Renal cortical epithelial cell (primary cell): ENCODE measurements at regions not wholly inside any gene's neighbourhood (a gene's known extent, or its start where the extent isn't known, plus 50 kb on each side); places are given as distances from the start of the nearest gene placed in this dataset.
"Not testable (repeated sequence)": the region's sequence is repeated elsewhere in the genome, so short reads cannot be mapped to it uniquely, and the experiment has no call there.

Source experiments
- DNase-seq: peaks from one replicate; pipeline ENCODE4 v3.0.0-alpha.2; 2011; ENCODE audit warnings: low read depth

DNA sequence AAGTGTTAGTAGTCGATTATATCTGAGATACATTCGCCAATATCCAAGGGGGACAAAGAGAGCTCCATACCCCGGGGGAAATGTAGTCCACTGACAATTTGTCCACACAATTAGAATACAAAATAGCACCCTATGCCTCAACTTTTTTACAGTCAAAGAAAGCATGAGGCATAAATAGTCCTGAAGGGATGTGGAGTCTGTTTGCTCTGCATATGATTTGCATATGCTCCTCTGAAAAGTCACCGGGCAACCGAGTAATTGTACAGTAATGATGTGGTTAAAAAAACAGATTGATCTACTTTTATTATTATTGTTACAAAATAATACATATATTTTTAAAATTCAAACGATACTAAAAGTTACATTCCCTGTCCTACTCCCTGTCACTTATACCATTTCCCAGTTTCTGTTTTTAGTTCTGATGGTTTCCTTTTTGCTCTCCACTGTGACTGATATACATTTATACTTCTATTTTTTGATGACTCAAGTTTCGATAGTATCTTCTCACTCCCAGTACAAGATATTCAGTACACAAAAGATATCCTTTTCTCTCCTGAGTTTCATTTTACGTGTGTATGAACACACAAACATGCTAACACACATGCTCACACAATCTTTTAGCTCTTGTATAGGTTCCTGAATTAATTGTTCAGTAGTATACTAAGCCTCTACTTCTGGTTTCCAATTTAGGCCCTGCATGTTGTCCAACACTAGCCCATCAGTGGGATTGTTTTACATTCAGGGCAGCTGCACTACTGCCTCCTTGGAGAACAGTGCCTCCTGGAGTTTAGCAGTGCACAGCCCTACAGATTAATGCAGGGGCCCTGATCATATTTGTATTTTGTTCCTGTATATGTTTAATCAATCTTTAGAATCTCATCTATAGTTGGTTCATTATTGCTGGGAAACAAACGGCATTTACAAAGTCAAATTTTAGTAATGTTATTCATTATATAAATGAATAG is 130.9 kb downstream of the TES start:
- peak; percentile 20 for DNase-seq

- DNase-seq: no peak
Measured at GRCh38 chr7:116342125-116342524, 131.8 kb downstream of the TES start.

- no peak for DNase-seq
Measured at GRCh38 chr7:116347151-116347832, 137.0 kb downstream of the TES start.

DNA sequence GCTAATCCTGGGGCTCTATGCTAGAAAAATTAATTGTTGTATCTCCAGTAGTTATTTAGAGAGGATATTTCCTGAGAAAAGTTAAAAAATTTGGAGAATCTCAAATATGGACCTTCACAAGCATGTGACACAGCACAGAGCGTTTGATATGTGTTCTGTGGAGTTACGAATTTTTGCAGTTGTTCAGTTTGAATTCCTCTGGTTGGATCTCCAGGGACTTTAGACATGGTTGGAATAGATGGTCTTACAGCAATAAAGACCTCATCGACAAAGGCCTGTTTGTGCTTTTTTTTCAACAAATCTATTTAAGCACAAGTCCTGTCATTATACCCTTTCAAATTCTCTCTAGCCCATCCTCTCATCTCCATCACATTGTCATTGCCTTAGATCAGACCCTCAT is 138.0 kb downstream of the TES start:
- DNase-seq: no peak

- no peak for DNase-seq
Measured at GRCh38 chr7:116351966-116352365, 141.6 kb downstream of the TES start.

GRCh38 chr7:116353647-116354046 is 143.3 kb downstream of the TES start:
- peak; percentile 14 for DNase-seq

GRCh38 chr7:116354171-116354545 is 143.8 kb downstream of the TES start:
- no peak for DNase-seq

- DNase-seq: peak; percentile 99
Measured at GRCh38 chr7:116354546-116355423, 144.4 kb downstream of the TES start.

- no peak for DNase-seq
Measured at GRCh38 chr7:116355424-116355765, 144.1 kb upstream of the CAV2 start.

DNA sequence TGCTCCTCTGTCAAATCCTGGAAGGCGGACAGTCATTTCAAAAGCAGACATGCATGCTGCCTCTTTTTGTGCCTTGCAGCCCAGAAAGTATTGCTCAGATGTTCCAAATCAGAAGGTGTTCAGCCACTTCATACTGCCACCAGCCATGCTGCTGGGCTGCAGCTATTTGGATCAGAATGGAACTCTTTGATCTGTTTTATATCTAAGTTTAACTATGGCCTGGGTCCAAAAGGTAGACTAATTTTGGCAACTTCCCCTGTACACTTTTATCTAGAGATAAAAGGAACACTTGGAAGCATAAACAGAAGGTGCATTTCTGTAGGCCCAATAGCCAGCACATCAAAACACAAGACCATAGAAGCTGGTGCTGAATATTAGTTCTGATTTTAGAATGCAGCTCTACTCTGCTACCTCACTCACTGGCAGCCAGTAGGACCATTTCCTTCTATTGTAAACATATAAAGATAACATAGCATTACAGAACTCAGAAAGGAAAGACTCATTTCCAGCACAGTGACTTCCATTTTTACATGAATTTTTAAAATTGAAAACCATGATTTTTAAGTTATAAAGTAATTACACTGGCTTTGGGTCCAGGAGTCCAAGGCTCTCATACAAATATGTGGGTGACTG is 143.1 kb upstream of the CAV2 start:
- no peak for DNase-seq

GRCh38 chr7:116356979-116357378 is 142.6 kb upstream of the CAV2 start:
- peak; percentile 26 for DNase-seq

GRCh38 chr7:116357781-116358670 is 141.5 kb upstream of the CAV2 start:
- DNase-seq: peak; percentile 69

GRCh38 chr7:116361767-116362166 is 137.8 kb upstream of the CAV2 start:
- DNase-seq: no peak

DNA sequence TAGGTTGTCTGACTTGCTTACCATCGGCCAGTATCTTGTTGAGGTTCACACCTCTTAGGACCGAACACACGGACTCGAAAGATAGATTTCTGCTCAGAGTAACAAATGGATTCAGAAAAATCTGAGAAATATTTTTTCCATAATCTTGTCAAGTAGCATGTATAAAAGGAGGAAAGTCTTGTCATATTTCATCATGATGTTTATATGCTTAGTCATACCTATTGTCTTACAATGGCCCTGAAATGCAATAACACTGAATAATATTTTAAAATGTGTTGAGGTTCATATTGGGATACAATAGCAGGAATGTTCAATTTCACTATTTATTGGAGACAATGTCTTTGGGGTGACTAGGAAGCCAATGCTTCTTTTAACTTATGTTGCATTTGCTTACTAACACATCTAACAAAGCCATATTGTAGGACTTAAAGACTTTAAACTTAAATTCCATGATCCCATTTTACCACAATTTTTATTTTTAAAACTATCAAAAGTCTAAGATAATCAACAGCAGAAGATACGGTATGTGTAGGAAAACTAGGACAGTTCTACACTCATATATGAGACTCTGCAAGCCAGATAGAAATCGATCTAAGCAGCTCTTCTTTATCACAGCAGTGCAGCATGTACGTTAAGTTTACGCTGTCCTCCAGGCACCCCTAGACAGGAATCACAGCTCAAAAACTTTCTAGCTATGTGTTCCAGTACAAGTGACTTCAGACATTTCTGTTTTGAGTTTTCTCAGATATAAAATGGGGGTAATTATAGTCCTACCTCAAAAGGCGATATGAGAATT is 135.7 kb upstream of the CAV2 start:
- DNase-seq: no peak

DNA sequence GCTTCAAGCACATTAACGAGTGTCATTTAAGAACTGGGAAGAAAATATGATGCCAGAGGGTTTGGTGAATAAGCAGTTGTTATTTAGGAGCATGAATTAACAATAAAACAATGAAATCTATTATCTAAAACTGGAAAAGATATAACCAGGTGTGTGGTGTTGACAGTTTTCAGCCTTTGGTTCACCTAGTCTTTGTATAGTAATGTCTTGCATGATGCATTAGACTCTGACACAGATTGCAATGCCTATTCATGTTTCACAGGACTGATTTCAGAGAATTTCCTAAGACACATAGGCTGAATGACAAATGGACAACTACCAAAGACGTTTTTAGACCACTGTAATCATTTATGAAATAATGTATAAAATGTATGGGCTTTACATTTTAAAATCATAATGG is 135.1 kb upstream of the CAV2 start:
- no peak for DNase-seq

DNA sequence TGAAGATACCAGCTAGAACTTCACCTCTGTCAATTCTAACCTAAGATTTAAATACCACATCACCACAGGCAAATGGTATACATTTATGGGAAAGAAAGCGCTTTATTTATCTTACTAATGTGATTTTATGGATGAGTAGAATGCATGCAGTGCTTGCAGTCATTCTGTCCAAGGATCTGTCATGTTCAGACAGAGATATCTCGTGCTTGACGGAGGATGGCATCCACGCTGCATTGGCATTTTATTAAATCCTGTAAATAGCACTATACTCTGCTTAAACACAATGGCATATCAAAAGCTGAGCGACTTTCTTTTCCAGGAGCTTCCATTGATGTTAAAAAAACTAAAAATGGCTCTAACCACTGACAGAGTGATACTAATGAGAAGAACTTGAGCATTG is 133.7 kb upstream of the CAV2 start:
- DNase-seq: no peak

- no peak for DNase-seq
Measured at GRCh38 chr7:116367171-116367813, 132.2 kb upstream of the CAV2 start.

DNA sequence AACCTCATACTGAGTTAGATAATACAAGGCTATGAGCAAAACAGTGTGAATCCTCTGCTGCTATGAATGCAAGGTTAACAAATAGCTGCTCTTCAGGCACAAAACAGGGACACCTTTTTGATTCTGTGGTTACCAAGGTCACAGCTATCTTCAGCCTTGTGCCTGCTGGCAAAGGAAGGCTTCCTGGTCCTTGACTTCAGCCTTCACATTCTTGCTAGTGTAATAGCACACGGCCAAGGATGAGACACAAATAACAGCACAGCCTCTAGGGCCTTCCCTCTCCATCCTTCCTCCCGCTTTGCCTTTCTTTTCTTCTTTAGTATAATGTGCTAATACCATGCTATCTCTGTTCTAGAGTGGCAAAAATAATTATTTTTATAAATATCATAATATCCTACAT is 130.6 kb upstream of the CAV2 start:
- DNase-seq: no peak

DNA sequence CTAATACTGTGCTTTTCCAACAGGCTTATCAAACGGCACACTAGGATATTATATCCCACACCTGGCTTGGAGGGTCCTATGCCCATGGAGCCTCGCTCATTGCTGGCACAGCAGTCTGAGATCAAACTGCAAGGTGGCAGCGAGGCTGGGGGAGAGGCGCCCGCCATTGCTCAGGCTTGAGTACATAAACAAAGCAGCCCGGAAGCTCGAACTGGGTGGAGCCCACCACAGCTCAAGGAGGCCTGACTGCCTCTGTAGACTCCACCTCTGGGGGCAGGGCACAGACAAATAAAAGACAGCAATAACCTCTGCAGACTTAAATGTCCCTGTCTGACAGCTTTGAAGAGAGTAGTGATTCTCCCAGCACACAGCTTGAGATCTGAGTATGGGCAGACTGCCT is 128.0 kb upstream of the CAV2 start:
- not testable (repeated sequence) for DNase-seq
